Smooth muscle cell (in vitro differentiated cells): ENCODE measurements at regions not wholly inside any gene's neighbourhood (a gene's known extent, or its start where the extent isn't known, plus 50 kb on each side); places are given as distances from the start of the nearest gene placed in this dataset.

Experiments
- DNase-seq: peaks from one replicate; lab custom pipeline; 2025; ENCODE audit not compliant: unreplicated experiment; lab: John Stamatoyannopoulos, UW
- H2AFZ ChIP-seq: fragments of 200-600 bp; sonication (generic); 2 replicates; pipeline ENCODE4 v1.6.0; 2016; ENCODE audit warnings: antibody characterized with exemption, low read depth, mild to moderate bottlenecking
- H3F3A ChIP-seq: fragments of 200-600 bp; sonication (generic); 2 replicates; pipeline ENCODE4 v1.6.0; 2017; ENCODE audit warnings: antibody characterized with exemption, low read depth
- H3K27ac ChIP-seq: fragments of 200-600 bp; sonication (generic); 2 replicates; pipeline ENCODE4 v1.5.1; 2016; ENCODE audit warnings: low read depth, mild to moderate bottlenecking
- H3K27me3 ChIP-seq: fragments of 200-600 bp; sonication (generic); 2 replicates; pipeline ENCODE4 v1.6.1; 2016; ENCODE audit warnings: low read depth, mild to moderate bottlenecking
- H3K36me3 ChIP-seq: fragments of 200-600 bp; sonication (generic); 2 replicates; pipeline ENCODE4 v1.5.1; 2016; ENCODE audit warnings: low read depth
- H3K4me1 ChIP-seq: fragments of 200-600 bp; sonication (generic); 2 replicates; pipeline ENCODE4 v1.5.1; 2016; ENCODE audit warnings: low read depth
- H3K4me2 ChIP-seq: fragments of 200-600 bp; sonication (generic); 2 replicates; pipeline ENCODE4 v1.6.0; 2016; ENCODE audit warnings: mild to moderate bottlenecking
- H3K4me3 ChIP-seq: fragments of 200-600 bp; sonication (generic); 2 replicates; pipeline ENCODE4 v1.5.1; 2016; ENCODE audit warnings: mild to moderate bottlenecking
- H3K79me2 ChIP-seq: fragments of 200-600 bp; sonication (generic); 2 replicates; pipeline ENCODE4 v1.6.0; 2016; ENCODE audit warnings: low read depth, mild to moderate bottlenecking
- H3K9ac ChIP-seq: fragments of 200-600 bp; sonication (generic); 2 replicates; pipeline ENCODE4 v1.6.0; 2016; ENCODE audit warnings: low read depth
- H3K9me3 ChIP-seq: fragments of 200-600 bp; sonication (generic); replicated peaks from 2 replicates; pipeline ENCODE4 v1.5.1; 2016; ENCODE audit warnings: low read depth
- H4K20me1 ChIP-seq: fragments of 200-600 bp; sonication (generic); 2 replicates; pipeline ENCODE4 v1.6.0; 2016; ENCODE audit warnings: low read depth
- WGBS: methylation state at CpG from one replicate; pipeline ENCODE4 v1.1.7; 2016; ENCODE audit warnings: low lambda C conversion rate; 5-methylcytosine and 5-hydroxymethylcytosine counted together
- TF ChIP-seq, protein P1 (sequence below): fragments of 200-600 bp; sonication (generic); IDR thresholded peaks from 2 replicates; pipeline ENCODE4 v1.5.1; 2017; ENCODE audit warnings: borderline replicate concordance, mild to moderate bottlenecking, antibody characterized with exemption; ENCODE audit not compliant: insufficient read depth, poor library complexity, severe bottlenecking

DNA sequence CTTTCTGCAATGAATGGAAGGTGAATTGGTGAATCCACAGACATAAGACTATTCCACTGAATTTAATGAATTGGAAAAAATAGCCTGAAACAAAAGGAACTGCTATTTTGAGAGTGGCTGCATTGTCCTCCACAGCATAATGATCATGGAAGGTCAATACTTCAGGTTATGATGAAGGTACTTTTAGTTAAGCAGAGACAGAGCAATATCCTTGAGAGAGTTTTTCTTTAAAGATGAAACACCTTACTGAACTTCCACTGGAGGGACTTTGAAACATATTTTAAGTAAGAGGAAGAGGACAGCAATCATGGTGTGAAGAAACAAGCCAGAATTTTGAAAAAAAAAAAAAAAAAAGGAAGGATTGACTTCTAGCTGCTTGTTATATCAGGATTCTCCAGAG is 68.8 kb upstream of the DPP10 start:
- TF ChIP-seq, protein P1, sequence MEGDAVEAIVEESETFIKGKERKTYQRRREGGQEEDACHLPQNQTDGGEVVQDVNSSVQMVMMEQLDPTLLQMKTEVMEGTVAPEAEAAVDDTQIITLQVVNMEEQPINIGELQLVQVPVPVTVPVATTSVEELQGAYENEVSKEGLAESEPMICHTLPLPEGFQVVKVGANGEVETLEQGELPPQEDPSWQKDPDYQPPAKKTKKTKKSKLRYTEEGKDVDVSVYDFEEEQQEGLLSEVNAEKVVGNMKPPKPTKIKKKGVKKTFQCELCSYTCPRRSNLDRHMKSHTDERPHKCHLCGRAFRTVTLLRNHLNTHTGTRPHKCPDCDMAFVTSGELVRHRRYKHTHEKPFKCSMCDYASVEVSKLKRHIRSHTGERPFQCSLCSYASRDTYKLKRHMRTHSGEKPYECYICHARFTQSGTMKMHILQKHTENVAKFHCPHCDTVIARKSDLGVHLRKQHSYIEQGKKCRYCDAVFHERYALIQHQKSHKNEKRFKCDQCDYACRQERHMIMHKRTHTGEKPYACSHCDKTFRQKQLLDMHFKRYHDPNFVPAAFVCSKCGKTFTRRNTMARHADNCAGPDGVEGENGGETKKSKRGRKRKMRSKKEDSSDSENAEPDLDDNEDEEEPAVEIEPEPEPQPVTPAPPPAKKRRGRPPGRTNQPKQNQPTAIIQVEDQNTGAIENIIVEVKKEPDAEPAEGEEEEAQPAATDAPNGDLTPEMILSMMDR: no peak
- Histone ChIP-seq H3K9ac (no peak overlapping the region), H3K27ac (no peak overlapping the region), H3K27me3 (no peaks in the 10 kb centered on the region), H3K36me3 (no peaks in the 10 kb centered on the region), H2AFZ (no peak overlapping the region), H3K9me3 (peaks cover under 1% of the 10 kb centered on the region), H3K79me2 (no peaks in the 10 kb centered on the region), H3K4me2 (no peak overlapping the region), H3F3A (no peaks in the 10 kb centered on the region), H4K20me1 (no peaks in the 10 kb centered on the region), H3K4me1 (no peaks in the 10 kb centered on the region), H3K4me3 (no peak overlapping the region)
- no peak for DNase-seq

DNA sequence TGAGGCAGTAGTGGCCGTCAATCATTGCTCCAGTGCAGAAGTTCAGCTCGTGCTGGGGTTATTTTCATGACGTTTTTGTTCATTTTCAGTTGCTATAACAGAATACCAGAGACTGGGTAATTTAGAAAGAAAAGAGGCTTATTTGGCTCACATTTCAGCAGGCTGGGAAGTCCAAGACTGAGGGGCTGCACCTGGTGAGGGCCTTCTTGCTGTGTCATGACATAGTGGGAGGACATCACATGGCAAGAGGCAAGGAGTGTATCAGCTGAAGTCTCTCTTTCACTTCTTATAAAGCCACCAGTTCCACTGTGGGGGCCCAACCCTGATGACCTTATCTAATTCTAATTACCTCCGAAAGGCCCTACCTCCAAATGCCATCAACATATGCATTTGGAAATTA is 58.0 kb upstream of the DPP10 start:
- WGBS: 92% methylated on average over 4 of the region's 4 CpGs

DNA sequence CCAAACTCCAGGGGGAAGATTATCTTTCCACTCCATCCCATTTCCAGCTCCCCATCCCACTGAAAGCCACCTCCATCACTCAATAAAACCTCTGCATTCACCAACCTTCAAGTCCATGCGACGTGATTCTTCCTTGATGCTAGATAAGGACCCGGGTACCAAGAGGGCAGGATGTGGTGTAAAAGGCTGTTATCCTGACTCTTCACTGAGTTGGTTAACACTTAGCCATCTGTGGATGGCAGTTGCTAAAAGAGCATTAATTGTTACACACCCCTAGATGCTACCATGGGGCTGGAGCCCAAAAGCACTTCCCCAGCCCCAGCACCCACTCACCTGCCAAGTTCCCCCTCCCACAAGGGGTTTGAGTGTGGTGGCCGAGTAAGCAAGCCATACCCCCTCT is 53.4 kb upstream of the DPP10 start:
- H3K9me3 ChIP-seq: no peaks in the 10 kb centered on the region
- TF ChIP-seq, protein P1: no peak
- H3K4me2 ChIP-seq: no peak overlapping the region
- H3K27ac ChIP-seq: no peak overlapping the region
- H3K4me3 ChIP-seq: no peak overlapping the region
- H3K9ac ChIP-seq: no peak overlapping the region
- no peaks in the 10 kb centered on the region for H3K36me3 ChIP-seq
- no peaks in the 10 kb centered on the region for H3K27me3 ChIP-seq
- 75% methylated on average over 4 of the region's 4 CpGs for WGBS
- no peaks in the 10 kb centered on the region for H3K4me1 ChIP-seq
- DNase-seq: no peak
- H4K20me1 ChIP-seq: no peaks in the 10 kb centered on the region
- no peaks in the 10 kb centered on the region for H3F3A ChIP-seq
- H2AFZ ChIP-seq: no peak overlapping the region
- no peaks in the 10 kb centered on the region for H3K79me2 ChIP-seq

More for the DNA sequence above, 58.0 kb upstream of the DPP10 start:
- H3K27ac ChIP-seq: no peak overlapping the region
- no peaks in the 10 kb centered on the region for H3K9me3 ChIP-seq
- H3K4me1 ChIP-seq: no peaks in the 10 kb centered on the region
- no peaks in the 10 kb centered on the region for H4K20me1 ChIP-seq
- DNase-seq: no peak
- H3K79me2 ChIP-seq: no peaks in the 10 kb centered on the region
- no peaks in the 10 kb centered on the region for H3K27me3 ChIP-seq
- H3K4me2 ChIP-seq: no peak overlapping the region
- H3K4me3 ChIP-seq: no peak overlapping the region
- TF ChIP-seq, protein P1: no peak
- no peaks in the 10 kb centered on the region for H3F3A ChIP-seq
- no peaks in the 10 kb centered on the region for H3K36me3 ChIP-seq
- H3K9ac ChIP-seq: no peak overlapping the region
- H2AFZ ChIP-seq: no peak overlapping the region
